GM19043 (cell line): ENCODE measurements at regions not wholly inside any gene's neighbourhood (a gene's known extent, or its start where the extent isn't known, plus 50 kb on each side); places are given as distances from the start of the nearest gene placed in this dataset.

Experiments used
- ATAC-seq: cut with Tn5 transposase; IDR thresholded peaks from one replicate; pipeline ENCODE4 v1.9.1; 2021; ENCODE audit warnings: low read depth; ENCODE audit not compliant: unreplicated experiment

GRCh38 chr10:120355425-120355824 is 101.6 kb upstream of the PLPP4 start:
- no peak for ATAC-seq

- ATAC-seq: no peak
Measured at GRCh38 chr10:120360571-120360970, 96.5 kb upstream of the PLPP4 start.

GRCh38 chr10:120365872-120366271 is 91.2 kb upstream of the PLPP4 start:
- ATAC-seq: no peak

GRCh38 chr10:120367341-120367740 is 89.7 kb upstream of the PLPP4 start:
- ATAC-seq: no peak

- no peak for ATAC-seq
Measured at GRCh38 chr10:120368338-120368737, 88.7 kb upstream of the PLPP4 start.

GRCh38 chr10:120368927-120369326 is 88.1 kb upstream of the PLPP4 start:
- no peak for ATAC-seq

GRCh38 chr10:120369856-120370276 is 87.2 kb upstream of the PLPP4 start:
- ATAC-seq: no peak

- no peak for ATAC-seq
Measured at GRCh38 chr10:120371856-120372255, 85.2 kb upstream of the PLPP4 start.

GRCh38 chr10:120372917-120373316 is 84.1 kb upstream of the PLPP4 start:
- ATAC-seq: no peak

- no peak for ATAC-seq
Measured at GRCh38 chr10:120375666-120376065, 81.4 kb upstream of the PLPP4 start.

GRCh38 chr10:120381931-120382330 is 75.1 kb upstream of the PLPP4 start:
- no peak for ATAC-seq

GRCh38 chr10:120382360-120382759 is 74.7 kb upstream of the PLPP4 start:
- no peak for ATAC-seq

GRCh38 chr10:120385992-120386391 is 71.0 kb upstream of the PLPP4 start:
- no peak for ATAC-seq

- no peak for ATAC-seq
Measured at GRCh38 chr10:120386896-120387295, 70.1 kb upstream of the PLPP4 start.

- no peak for ATAC-seq
Measured at GRCh38 chr10:120387326-120387725, 69.7 kb upstream of the PLPP4 start.

GRCh38 chr10:120392245-120392644 is 64.8 kb upstream of the PLPP4 start:
- no peak for ATAC-seq

- no peak for ATAC-seq
Measured at GRCh38 chr10:120392671-120393079, 64.4 kb upstream of the PLPP4 start.

- no peak for ATAC-seq
Measured at GRCh38 chr10:120394446-120394845, 62.6 kb upstream of the PLPP4 start.

- ATAC-seq: no peak
Measured at GRCh38 chr10:120396228-120396627, 60.8 kb upstream of the PLPP4 start.

GRCh38 chr10:120398180-120398579 is 58.8 kb upstream of the PLPP4 start:
- ATAC-seq: no peak

- ATAC-seq: no peak
Measured at GRCh38 chr10:120400601-120401000, 56.4 kb upstream of the PLPP4 start.

- no peak for ATAC-seq
Measured at GRCh38 chr10:120402147-120402766, 54.8 kb upstream of the PLPP4 start.

- ATAC-seq: no peak
Measured at GRCh38 chr10:120403109-120403508, 53.9 kb upstream of the PLPP4 start.
